ENCODE measurements at regions not wholly inside any gene's neighbourhood (a gene's known extent, or its start where the extent isn't known, plus 50 kb on each side); places are given as distances from the start of the nearest gene placed in this dataset.

DNA sequence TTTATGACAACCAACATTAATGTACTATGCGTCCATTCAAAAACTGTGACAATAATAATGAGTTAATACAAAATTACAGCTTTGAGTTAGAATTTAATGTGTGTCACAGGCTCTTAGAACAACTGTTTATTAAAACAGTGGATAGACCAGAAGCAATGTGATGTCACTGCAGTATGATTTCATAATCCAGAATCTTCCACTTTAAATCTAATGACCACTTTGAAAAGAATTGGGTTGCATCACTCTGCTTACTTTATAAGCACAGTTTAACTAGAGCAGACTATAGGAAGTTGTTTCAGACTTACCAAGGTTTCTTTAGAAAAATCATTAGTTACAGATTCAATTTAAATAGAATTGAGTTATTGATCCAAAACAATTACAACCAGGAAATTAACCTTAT is 758.5 kb downstream of the KCTD8 start:
- TF ChIP-seq, protein P1, sequence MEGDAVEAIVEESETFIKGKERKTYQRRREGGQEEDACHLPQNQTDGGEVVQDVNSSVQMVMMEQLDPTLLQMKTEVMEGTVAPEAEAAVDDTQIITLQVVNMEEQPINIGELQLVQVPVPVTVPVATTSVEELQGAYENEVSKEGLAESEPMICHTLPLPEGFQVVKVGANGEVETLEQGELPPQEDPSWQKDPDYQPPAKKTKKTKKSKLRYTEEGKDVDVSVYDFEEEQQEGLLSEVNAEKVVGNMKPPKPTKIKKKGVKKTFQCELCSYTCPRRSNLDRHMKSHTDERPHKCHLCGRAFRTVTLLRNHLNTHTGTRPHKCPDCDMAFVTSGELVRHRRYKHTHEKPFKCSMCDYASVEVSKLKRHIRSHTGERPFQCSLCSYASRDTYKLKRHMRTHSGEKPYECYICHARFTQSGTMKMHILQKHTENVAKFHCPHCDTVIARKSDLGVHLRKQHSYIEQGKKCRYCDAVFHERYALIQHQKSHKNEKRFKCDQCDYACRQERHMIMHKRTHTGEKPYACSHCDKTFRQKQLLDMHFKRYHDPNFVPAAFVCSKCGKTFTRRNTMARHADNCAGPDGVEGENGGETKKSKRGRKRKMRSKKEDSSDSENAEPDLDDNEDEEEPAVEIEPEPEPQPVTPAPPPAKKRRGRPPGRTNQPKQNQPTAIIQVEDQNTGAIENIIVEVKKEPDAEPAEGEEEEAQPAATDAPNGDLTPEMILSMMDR (conservative IDR thresholded peaks at IDR 0.05), result no peak
- TF ChIP-seq ZFX (IDR thresholded peaks at IDR 0.05), result no peak
